ENCODE measurements at regions not wholly inside any gene's neighbourhood (a gene's known extent, or its start where the extent isn't known, plus 50 kb on each side); places are given as distances from the start of the nearest gene placed in this dataset.

DNA sequence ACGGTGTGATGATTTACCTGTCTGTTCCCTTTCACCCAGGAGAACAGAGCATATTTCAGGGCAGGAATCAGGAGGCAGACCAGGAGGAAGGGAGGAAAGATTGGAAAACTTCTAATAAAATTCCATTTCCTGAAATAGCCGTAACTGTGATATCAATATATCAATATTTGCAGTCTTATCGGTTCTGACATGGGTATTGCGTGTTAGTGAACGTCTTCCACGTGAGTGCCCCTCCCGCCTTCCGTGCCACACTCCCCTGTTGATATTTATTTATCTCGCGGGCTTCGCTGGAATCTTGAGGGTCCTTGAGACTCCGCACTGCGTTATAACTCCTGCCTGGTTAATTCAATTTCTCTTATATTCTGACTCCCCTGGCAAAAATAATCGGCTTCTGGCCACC lies 1160.4 kb downstream of the BRD1 start:
- TF ChIP-seq MYNN (tag by site-specific recombination; IDR thresholded peaks at IDR 0.05; ENCODE audit: borderline replicate concordance) (no peak), ZNF274 (IDR thresholded peaks at IDR 0.05; ENCODE audit: low read length) (no peak), ZNF274 (tag by site-specific recombination; IDR thresholded peaks at IDR 0.05; ENCODE audit: borderline replicate concordance) (no peak)
